Testis (tissue), 2 donors: ENCODE measurements at regions not wholly inside any gene's neighbourhood (a gene's known extent, or its start where the extent isn't known, plus 50 kb on each side); places are given as distances from the start of the nearest gene placed in this dataset.

Experiments
- POLR2A ChIP-seq: fragments of 450-650 bp; IDR thresholded peaks from one replicate; pipeline ENCODE4 v1.6.1; 2017; ENCODE audit warnings: antibody characterized with exemption, mild to moderate bottlenecking, moderate library complexity
- TF ChIP-seq, protein P1 (sequence below), 3 experiments: fragments of 450-650 bp in 2 of 3; fragments of 200-600 bp in 1 of 3; sonication (generic) in 1 of 3; IDR thresholded peaks; one replicate each; pipeline ENCODE4 v1.5.1; 2016 to 2019; ENCODE audit warnings: antibody characterized with exemption in 3 of 3, mild to moderate bottlenecking in 2 of 3, moderate library complexity in 1 of 3

- TF ChIP-seq, protein P1, sequence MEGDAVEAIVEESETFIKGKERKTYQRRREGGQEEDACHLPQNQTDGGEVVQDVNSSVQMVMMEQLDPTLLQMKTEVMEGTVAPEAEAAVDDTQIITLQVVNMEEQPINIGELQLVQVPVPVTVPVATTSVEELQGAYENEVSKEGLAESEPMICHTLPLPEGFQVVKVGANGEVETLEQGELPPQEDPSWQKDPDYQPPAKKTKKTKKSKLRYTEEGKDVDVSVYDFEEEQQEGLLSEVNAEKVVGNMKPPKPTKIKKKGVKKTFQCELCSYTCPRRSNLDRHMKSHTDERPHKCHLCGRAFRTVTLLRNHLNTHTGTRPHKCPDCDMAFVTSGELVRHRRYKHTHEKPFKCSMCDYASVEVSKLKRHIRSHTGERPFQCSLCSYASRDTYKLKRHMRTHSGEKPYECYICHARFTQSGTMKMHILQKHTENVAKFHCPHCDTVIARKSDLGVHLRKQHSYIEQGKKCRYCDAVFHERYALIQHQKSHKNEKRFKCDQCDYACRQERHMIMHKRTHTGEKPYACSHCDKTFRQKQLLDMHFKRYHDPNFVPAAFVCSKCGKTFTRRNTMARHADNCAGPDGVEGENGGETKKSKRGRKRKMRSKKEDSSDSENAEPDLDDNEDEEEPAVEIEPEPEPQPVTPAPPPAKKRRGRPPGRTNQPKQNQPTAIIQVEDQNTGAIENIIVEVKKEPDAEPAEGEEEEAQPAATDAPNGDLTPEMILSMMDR (IDR thresholded peaks at IDR 0.05) = no peak
- no peak for TF ChIP-seq POLR2A
These were observed 126.7 kb upstream of the SORBS2 start for GRCh38 chr4:185938654-185939053.
